ENCODE measurements at regions not wholly inside any gene's neighbourhood (a gene's known extent, or its start where the extent isn't known, plus 50 kb on each side); places are given as distances from the start of the nearest gene placed in this dataset.
A peak's percentile ranks its signal among the peaks of the same experiment; 100 is the strongest.

DNA sequence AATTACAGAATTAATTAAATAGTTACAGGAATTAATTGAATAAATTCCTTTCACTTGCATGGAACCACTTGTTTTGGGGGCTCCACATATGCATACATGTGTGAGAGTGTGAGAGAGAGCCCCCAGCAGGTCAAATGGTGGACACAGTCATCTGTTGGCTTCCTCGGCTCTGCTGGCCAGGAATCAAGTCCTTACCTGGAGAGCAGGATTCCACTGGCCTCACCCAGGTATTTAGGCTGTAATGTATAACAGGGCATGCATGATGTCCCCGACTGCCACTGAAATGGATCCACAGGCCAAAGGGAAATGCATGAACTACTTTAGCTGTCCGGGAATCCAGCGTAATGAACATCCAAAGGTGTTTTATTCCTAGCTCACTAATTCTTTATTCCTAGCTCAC is 139.7 kb upstream of the SMAD3 start:
- intact Hi-C loops (cut with micrococcal nuclease; ENCODE audit: unreplicated experiment) = no loop called here
- no peak overlapping the region for H3K4me3 Mint-ChIP-seq (ENCODE audit: unreplicated experiment)
- peaks cover 46% of the 10 kb centered on the region for H3K4me1 Mint-ChIP-seq (ENCODE audit: low read depth, unreplicated experiment)
- H3K4me1 ChIP-seq = peaks cover 49% of the 10 kb centered on the region
- H3K9me3 ChIP-seq = no peaks in the 10 kb centered on the region; the same call in 1 of the 2 replicates
- H3K27me3 Mint-ChIP-seq (ENCODE audit: insufficient read depth, unreplicated experiment) = no peaks in the 10 kb centered on the region
- peaks cover 6% of the 10 kb centered on the region for H3K36me3 Mint-ChIP-seq (ENCODE audit: insufficient read depth, unreplicated experiment)
- BruUV-seq (replicated peaks) = no TSS peak
- ChIA-PET POLR2A (no interaction called here), CTCF (no interaction called here)
- H3K27me3 ChIP-seq (replicated peaks; ENCODE audit: control insufficient read depth, insufficient read depth, low read length) = no peaks in the 10 kb centered on the region
- no peak overlapping the region for H3K27ac Mint-ChIP-seq (ENCODE audit: unreplicated experiment)
- no peak for DNase-seq
- H3K4me3 ChIP-seq (ENCODE audit: low read depth, low read length) = no peak overlapping the region
- no peaks in the 10 kb centered on the region for H3K36me3 ChIP-seq (ENCODE audit: control insufficient read depth, insufficient read depth, low read length)
- peaks cover 31% of the 10 kb centered on the region for H3K9me3 Mint-ChIP-seq (ENCODE audit: unreplicated experiment)
- TF ChIP-seq, protein P1, sequence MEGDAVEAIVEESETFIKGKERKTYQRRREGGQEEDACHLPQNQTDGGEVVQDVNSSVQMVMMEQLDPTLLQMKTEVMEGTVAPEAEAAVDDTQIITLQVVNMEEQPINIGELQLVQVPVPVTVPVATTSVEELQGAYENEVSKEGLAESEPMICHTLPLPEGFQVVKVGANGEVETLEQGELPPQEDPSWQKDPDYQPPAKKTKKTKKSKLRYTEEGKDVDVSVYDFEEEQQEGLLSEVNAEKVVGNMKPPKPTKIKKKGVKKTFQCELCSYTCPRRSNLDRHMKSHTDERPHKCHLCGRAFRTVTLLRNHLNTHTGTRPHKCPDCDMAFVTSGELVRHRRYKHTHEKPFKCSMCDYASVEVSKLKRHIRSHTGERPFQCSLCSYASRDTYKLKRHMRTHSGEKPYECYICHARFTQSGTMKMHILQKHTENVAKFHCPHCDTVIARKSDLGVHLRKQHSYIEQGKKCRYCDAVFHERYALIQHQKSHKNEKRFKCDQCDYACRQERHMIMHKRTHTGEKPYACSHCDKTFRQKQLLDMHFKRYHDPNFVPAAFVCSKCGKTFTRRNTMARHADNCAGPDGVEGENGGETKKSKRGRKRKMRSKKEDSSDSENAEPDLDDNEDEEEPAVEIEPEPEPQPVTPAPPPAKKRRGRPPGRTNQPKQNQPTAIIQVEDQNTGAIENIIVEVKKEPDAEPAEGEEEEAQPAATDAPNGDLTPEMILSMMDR (IDR thresholded peaks at IDR 0.05; ENCODE audit: insufficient read depth in 1 of 2, low read depth in 1 of 2, low read length in 1 of 2, severe bottlenecking in 1 of 2, unreplicated experiment in 1 of 2) = no peak

DNA sequence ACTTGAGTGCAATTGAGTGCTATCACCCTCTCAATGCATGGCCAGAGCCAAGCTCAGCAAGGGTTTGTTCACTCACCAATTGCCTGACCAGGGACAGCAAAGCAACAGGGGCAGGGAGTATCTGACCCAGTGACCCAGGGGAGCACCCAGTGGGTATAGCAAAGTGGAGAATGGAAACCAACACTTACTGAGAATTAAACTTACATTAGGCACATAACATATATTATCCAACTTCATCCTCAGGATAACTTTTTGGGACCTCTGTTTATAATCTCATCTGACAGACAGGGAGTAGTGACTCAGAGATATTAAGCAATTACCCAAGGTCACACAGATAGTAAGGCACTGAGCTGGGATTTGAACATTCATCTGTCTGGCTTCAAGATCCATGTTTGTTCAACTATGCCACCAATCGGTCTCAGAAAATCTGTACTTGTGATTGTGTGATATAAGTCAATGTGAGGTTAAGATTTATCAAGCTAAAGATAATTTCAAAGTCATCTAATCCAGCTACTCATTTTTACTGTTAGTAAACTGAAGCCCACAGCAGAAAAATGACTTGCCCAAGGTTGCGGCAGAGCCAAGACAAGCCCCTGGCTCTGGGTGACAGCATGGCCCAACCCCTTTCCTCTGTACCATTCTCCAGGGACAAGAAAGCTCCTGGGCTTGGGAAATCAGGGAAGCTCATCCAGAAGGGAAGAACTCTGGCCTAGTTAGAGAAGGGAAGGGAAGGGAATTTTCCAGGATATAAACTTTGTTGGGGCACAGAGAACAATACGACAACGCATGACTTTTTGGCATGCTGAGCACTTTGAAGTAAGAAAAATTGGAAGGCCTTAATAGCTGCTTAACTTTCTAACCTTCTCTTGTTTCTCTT is 138.0 kb upstream of the SMAD3 start:
- H3K36me3 Mint-ChIP-seq (ENCODE audit: insufficient read depth, unreplicated experiment) = peaks cover 6% of the 10 kb centered on the region
- H3K4me1 Mint-ChIP-seq (ENCODE audit: low read depth, unreplicated experiment) = peaks cover 64% of the 10 kb centered on the region
- H3K4me1 ChIP-seq = peaks cover 66% of the 10 kb centered on the region
- ChIA-PET POLR2A (no interaction called here), CTCF (interaction anchor here (0.7 to 1.3 kb wide), 4 partner anchors 16 to 256 kb away, joined by 3 to 5 read pairs (median 3); no protein-coding TSS in a partner anchor)
- TF ChIP-seq, protein P1 (IDR thresholded peaks at IDR 0.05; ENCODE audit: insufficient read depth in 1 of 2, low read depth in 1 of 2, low read length in 1 of 2, severe bottlenecking in 1 of 2, unreplicated experiment in 1 of 2) = no peak
- intact Hi-C loops (cut with micrococcal nuclease; ENCODE audit: unreplicated experiment) = no loop called here
- no peaks in the 10 kb centered on the region for H3K36me3 ChIP-seq (ENCODE audit: control insufficient read depth, insufficient read depth, low read length)
- no TSS peak for BruUV-seq (replicated peaks)
- no peak overlapping the region for H3K4me3 ChIP-seq (ENCODE audit: low read depth, low read length)
- H3K9me3 ChIP-seq = no peaks in the 10 kb centered on the region; the same call in 1 of the 2 replicates
- H3K4me3 Mint-ChIP-seq (ENCODE audit: unreplicated experiment) = peak overlapping the region; percentile 42
- H3K27me3 ChIP-seq (replicated peaks; ENCODE audit: control insufficient read depth, insufficient read depth, low read length) = no peaks in the 10 kb centered on the region
- H3K27ac Mint-ChIP-seq (ENCODE audit: unreplicated experiment) = peak overlapping the region; percentile 11
- peaks cover 31% of the 10 kb centered on the region for H3K9me3 Mint-ChIP-seq (ENCODE audit: unreplicated experiment)
- H3K27me3 Mint-ChIP-seq (ENCODE audit: insufficient read depth, unreplicated experiment) = no peaks in the 10 kb centered on the region
- DNase-seq = peak in 1 of 2 experiments; percentile 31

DNA sequence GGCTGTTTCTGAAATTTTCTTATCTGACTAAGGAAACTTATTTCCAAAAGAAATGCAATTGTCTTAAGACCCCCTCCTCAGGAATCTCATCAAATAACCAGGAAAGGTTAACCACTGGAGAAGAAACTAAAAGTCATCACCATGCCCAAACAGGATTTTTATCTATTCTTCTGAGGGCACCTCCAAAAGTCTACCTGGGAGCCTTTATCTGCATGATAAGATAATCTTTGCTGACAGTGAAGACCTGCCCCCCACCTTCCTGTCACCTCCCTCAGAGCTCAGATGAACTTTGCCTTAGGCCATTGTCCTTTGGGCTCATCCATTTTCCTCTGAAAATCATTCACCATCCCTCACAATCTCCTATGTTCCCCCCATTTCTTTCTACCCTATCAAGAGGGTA is 137.3 kb upstream of the SMAD3 start:
- BruUV-seq (replicated peaks) = no TSS peak
- H3K36me3 ChIP-seq (ENCODE audit: control insufficient read depth, insufficient read depth, low read length) = no peaks in the 10 kb centered on the region
- Mint-ChIP-seq H3K27me3 (ENCODE audit: insufficient read depth, unreplicated experiment) (no peaks in the 10 kb centered on the region), H3K9me3 (ENCODE audit: unreplicated experiment) (peaks cover 27% of the 10 kb centered on the region), H3K4me3 (ENCODE audit: unreplicated experiment) (peak overlapping the region; percentile 42), H3K4me1 (ENCODE audit: low read depth, unreplicated experiment) (peaks cover 67% of the 10 kb centered on the region), H3K27ac (ENCODE audit: unreplicated experiment) (peak overlapping the region; percentile 11), H3K36me3 (ENCODE audit: insufficient read depth, unreplicated experiment) (peaks cover 6% of the 10 kb centered on the region)
- TF ChIP-seq, protein P1 (IDR thresholded peaks at IDR 0.05; ENCODE audit: insufficient read depth in 1 of 2, low read depth in 1 of 2, low read length in 1 of 2, severe bottlenecking in 1 of 2, unreplicated experiment in 1 of 2) = no peak
- peak; percentile 50 to 77 for DNase-seq
- H3K9me3 ChIP-seq = 0 out of 2 replicates have a peak, but pooled peaks cover under 1% of the 10 kb centered on the region
- CTCF ChIA-PET = interaction anchor here (0.6 to 1.3 kb wide), 4 partner anchors 15 to 20 kb away, joined by 3 to 5 read pairs (median 3); no protein-coding TSS in a partner anchor
- no peak overlapping the region for H3K4me3 ChIP-seq (ENCODE audit: low read depth, low read length)
- H3K4me1 ChIP-seq = peaks cover 72% of the 10 kb centered on the region
- intact Hi-C loops (cut with micrococcal nuclease; ENCODE audit: unreplicated experiment) = no loop called here
- POLR2A ChIA-PET = no interaction called here
- no peaks in the 10 kb centered on the region for H3K27me3 ChIP-seq (replicated peaks; ENCODE audit: control insufficient read depth, insufficient read depth, low read length)

All from Caco-2 (cell line).